HG02798 (cell line): ENCODE measurements at regions not wholly inside any gene's neighbourhood (a gene's known extent, or its start where the extent isn't known, plus 50 kb on each side); places are given as distances from the start of the nearest gene placed in this dataset.
"Not testable (repeated sequence)": the region's sequence is repeated elsewhere in the genome, so short reads cannot be mapped to it uniquely, and the experiment has no call there.

Experiments
- ATAC-seq: cut with Tn5 transposase; IDR thresholded peaks from one replicate; pipeline ENCODE4 v1.9.1; 2021; ENCODE audit warnings: mild to moderate bottlenecking; ENCODE audit not compliant: unreplicated experiment, poor library complexity

- ATAC-seq = no peak
Observed at GRCh38 chr6:4349323-4349722, 213.9 kb upstream of the ECI2 start.

DNA sequence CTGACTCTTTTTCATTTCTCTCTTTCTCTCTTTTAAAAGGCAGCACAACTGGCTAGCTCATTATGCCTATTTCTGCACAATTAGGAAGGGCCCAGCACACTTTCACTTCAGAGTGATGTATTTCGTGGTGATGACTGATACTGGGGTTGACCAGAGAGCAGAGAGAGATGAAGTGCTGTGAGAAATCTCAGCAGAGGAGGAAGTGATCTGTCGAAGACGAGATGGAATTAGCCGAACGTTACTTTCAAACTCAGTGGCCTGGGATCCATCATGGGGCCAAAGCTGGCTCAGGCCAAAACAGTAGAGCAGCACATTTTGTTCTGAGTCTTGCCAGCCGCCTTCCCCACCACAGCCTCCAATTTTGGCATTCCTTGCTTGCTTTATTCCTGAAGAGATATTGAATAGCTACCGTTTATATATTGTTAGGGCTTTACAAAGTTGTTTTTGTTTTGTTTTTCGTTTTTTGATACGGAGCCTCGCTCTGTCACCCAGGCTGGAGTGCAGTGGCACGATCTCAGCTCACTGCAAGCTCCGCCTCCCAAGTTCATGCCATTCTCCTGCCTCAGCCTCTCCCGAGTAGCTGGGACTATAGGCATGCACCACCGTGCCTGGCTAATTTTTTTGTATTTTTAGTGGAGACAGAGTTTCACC, 213.2 kb upstream of the ECI2 start:
- ATAC-seq = no peak

- no peak for ATAC-seq
Observed at GRCh38 chr6:4347877-4348276, 212.5 kb upstream of the ECI2 start.

GRCh38 chr6:4346659-4347333, 211.4 kb upstream of the ECI2 start:
- ATAC-seq = no peak

GRCh38 chr6:4345543-4345942, 210.2 kb upstream of the ECI2 start:
- ATAC-seq = no peak

DNA sequence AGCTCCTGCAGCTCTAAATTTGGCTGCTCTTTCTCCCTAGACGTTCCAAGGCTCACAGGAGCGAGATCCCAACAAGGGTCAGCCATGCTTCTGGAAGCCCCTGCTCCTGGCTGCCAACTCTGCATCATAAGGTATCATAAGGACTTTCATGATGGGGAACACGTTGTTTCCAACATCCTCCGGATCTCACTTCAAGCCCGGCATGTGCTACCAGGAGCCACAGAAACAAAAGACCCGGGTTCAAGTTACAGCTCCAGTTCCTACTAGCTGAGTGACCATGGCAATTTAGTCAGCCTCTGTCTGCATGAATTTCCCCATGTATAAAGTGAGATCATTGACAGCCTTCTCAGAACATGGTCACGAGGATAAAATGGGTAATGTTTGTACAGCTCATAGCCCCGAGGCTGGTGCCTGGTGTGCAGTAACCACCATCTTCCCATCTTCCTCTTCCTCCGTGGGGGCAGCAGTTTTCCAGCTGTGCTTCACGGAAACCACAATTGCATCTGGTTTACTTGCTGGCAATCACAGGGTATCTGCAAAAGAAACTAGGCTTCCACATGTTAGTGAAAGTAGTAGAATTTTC, 209.0 kb upstream of the ECI2 start:
- ATAC-seq = no peak

- no peak for ATAC-seq
Observed at GRCh38 chr6:4342407-4343137, 207.2 kb upstream of the ECI2 start.

DNA sequence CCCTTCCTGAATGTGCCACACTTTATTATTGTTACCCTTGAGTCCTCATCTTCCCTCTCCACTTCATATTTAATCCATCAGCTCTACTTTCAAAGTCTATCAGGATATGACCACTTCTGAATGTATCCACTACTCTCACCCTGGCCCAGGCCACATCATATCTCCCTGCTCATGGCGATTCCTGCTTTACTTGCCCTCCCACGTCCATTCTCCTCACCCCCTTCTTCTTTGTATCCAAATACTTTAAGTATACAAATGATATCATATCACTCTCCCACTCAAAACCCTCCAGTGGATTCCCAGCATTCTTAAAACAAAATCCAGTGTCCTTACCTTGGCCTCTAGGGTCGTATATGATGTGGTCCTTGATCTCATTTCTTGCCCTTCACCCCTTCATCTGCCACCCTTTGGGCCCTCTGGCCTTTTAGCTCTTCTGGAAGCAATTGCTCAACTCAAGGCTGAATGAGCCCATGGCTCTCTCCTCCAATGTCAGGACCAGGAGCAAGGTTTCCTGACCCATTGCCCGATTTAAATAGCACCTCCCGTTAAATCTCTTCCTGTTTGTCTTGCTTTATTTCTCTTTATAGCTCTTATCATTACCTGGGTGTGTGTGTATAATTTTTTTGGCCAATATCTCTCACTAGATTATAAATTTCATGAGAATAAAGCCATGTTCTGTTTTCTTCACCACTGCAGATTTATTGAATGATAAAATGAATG, 205.9 kb upstream of the ECI2 start:
- no peak for ATAC-seq

- no peak for ATAC-seq
Observed at GRCh38 chr6:4340544-4340943, 205.2 kb upstream of the ECI2 start.

- no peak for ATAC-seq
Observed at GRCh38 chr6:4338884-4339283, 203.5 kb upstream of the ECI2 start.

- no peak for ATAC-seq
Observed at GRCh38 chr6:4336778-4337442, 201.5 kb upstream of the ECI2 start.

DNA sequence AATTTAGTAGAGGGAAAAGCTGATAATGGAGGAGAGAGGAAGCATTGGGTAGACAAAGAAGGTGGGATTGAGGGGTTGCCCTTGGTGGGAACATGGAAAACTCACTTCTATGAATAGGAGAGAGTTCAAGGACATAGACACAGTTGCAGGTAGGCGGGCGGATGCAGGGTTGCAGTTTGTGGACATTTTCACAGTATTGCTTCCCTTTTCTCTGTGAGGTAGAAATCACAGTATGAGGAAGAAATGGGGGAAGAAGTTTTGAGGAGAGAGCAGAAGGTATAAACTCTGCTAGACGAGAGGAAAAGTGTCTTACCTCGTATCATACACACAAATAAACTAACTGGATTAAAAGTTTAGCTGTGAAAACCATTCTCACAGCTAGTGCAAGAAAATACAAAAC, 200.7 kb upstream of the ECI2 start:
- no peak for ATAC-seq

DNA sequence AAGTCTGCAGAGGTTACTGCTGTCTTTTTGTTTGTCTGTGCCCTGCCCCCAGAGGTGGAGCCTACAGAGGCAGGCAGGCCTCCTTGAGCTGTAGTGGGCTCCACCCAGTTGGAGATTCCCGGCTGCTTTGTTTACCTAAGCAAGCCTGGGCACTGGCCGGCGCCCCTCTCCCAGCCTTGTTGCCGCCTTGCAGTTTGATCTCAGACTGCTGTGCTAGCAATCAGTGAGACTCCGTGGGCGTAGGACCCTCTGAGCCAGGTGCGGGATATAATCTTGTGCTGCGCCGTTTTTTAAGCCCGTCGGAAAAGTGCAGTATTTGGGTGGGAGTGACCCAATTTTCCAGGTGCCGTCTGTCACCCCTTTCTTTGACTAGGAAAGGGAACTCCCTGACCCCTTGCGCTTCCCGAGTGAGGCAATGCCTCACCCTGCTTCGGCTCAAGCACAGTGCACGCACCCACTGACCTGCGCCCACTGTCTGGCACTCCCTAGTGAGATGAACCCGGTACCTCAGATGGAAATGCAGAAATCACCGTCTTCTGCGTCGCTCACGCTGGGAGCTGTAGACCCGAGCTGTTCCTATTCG, 198.9 kb upstream of the ECI2 start:
- not testable (repeated sequence) for ATAC-seq

DNA sequence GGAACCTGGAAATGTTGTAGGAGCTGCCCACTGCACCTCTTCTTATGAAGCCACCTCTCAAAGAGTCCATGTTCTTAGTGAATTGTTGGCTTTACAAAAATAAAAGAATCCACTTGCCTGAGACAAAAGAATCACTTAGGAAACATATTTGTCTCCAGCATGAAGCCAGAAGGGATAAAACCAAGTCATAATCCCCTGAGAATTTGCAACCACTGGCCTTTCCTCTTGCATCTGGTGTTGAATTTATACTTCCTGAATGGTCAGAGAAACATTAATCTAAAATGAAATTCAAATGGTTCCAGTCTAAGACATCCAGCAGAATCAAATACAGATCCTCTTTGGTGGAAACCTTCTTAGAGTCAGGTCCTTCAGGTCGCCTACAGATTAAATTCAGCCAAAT, 192.5 kb upstream of the ECI2 start:
- no peak for ATAC-seq

- ATAC-seq = no peak
Observed at GRCh38 chr6:4324746-4325145, 189.4 kb upstream of the ECI2 start.

- ATAC-seq = no peak
Observed at GRCh38 chr6:4323322-4323721, 187.9 kb upstream of the ECI2 start.

DNA sequence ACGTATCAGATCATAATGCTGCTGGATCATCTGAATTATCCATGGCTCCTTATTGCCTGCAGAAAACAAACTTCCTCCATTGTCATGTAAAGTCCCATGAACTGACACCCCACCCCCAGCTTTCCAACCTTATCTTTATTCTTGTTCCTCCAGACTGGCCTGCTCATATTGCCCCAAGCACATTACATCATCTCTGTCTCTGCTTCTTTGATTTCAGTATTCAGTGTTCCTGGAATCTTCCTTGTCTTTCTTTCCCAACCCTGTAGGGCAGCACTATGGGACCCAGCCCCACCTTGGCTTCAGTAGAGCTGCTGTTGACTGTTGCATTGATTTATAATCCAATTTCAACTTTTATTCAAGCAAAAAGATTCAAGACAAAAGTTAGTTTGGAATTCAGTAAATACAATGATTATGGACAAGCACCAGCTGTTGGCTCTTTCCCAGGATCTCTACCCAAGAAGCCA, 187.5 kb upstream of the ECI2 start:
- no peak for ATAC-seq

- no peak for ATAC-seq
Observed at GRCh38 chr6:4322134-4322845, 186.9 kb upstream of the ECI2 start.

DNA sequence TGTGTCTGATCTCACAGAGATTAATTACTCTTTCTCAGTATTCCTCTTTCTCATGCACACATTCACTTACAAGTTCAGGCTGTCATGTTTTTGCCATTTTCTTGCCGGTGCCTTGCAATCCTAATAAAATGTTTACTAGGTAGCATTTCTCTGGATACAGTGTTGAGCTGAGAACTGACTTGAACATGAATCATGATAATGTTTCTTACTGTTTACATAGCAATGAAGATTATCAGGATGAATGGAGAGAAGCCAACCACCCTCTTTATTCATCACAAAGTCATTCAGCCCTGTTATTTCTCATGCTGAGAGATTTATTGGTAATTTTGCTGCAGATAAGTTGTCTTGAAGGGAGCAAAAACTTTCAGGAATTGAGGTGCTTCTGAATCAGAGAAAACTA, 185.5 kb upstream of the ECI2 start:
- no peak for ATAC-seq
